Keratinocyte (primary cell): ENCODE measurements at regions not wholly inside any gene's neighbourhood (a gene's known extent, or its start where the extent isn't known, plus 50 kb on each side); places are given as distances from the start of the nearest gene placed in this dataset.

Source experiments
- CTCF ChIP-seq, 3 experiments: IDR thresholded peaks in 1 of 3; conservative IDR thresholded peaks in 1 of 3; optimal IDR thresholded peaks in 1 of 3; 2 replicates in 2 of 3; 3 replicates in 1 of 3; pipeline versions ENCODE3 to v1.5.1; 2011; ENCODE audit warnings: low read length in 3 of 3, mild to moderate bottlenecking in 3 of 3, moderate library complexity in 2 of 3, control low read depth in 1 of 3, inconsistent platforms in 1 of 3; ENCODE audit not compliant: insufficient read depth in 2 of 3; ENCODE audit errors: extremely low read depth in 1 of 3
- EZH2 ChIP-seq: IDR thresholded peaks from one replicate; pipeline ENCODE4 v1.6.1; 2012; ENCODE audit warnings: inconsistent platforms, mild to moderate bottlenecking, low read length, moderate library complexity

- no peak for TF ChIP-seq CTCF (optimal IDR thresholded peaks at IDR 0.05 in 1 of 3, IDR thresholded peaks at IDR 0.05 in 1 of 3, conservative IDR thresholded peaks at IDR 0.05 in 1 of 3; ENCODE audit: extremely low read depth in 1 of 3, insufficient read depth in 2 of 3, low read length in 3 of 3)
- no peak for TF ChIP-seq EZH2
Observed at GRCh38 chr11:127411283-127411682, 410.7 kb upstream of the KIRREL3 start.
